Muscle of back (tissue), 3 donors: ENCODE measurements at regions not wholly inside any gene's neighbourhood (a gene's known extent, or its start where the extent isn't known, plus 50 kb on each side); places are given as distances from the start of the nearest gene placed in this dataset.

Experiments used
- DNase-seq, 3 donors: peaks; one replicate each; pipeline versions ENCODE4 v3.0.0 to v3.0.0-alpha.2; 2013

DNA sequence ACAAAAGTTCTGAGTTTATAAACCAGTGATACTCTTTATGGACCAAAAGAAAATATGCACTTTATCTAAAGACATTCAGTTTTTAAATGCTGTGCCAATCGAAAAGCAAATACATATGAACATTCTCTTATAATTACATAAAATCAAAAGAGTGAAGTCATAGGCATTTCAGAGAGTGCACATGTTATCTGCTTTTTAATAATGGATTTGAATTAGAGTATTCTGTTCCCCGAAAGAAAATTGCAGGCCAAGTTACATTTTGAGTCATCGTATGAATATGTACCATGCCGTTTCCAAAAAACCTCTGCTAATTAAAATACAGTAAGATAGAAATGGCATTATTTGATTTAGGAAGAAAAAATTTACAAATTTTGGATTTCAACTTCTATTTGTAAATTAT, 565.7 kb downstream of the ZEB2 start:
- DNase-seq, result peak in 1 of 3 donors; percentile 33

DNA sequence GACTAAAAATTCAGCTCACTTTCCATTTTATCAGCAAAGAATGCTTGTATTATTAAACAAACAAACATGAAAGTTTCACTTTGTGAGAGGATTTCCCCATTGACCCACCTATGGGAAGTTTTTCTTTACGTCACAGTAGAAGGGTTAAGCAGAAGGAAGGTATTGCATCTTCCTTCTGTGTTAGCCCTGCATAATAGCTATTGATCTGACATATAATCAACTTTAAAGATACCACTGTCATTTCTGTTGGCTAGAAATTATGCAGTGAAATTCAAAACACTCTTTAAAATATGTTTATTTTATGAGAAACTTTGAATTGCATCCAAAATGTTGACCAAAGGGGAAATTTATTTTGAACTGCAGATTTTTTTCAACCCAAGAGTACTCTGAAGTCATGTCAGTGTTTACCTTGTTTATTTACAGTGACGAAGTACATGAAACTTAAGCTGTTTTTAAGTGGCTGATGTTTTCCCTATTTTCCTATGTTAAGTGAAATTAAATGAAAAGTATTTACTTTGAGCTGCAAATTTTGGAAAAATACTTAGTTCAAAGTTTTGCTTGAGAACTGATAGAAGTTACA, 566.4 kb downstream of the ZEB2 start:
- DNase-seq, result peak in 1 of 3 donors; percentile 12

DNA sequence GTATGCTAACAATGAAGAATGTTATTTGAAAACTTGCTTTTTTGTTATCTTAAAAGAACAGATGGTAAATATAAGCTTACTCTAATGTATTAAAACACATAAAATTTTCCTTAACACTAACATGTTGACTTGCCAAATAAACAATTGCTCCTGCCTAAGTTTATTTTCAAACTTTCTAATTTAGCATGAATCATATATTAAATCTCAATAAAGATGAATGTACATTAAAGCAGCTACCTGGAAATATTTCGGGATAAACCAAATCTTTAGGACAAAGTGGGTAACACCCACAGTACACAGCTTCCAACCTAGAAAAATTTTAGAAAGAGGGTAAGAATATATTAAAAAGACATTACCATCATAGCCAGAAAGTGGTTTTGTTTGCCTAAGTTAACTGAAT, 567.4 kb downstream of the ZEB2 start:
- DNase-seq, result no peak

DNA sequence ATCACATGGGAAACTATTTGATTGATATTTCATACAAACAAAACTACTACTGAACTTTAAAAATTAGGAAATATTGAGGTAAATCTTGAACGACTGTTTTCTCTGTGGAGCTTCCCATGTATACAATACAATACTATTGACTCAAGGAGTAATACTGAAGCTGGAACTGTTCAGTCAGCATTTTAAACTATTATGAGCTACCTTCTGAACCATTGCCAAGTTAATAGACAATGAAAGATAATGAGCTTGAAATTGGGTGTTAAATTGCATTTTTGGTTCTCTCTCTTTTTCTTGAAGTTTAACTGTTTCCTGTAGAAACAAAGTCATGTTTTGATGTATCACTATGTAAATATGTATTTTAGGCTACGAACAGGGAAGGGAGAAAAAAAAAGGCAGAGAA, 569.2 kb downstream of the ZEB2 start:
- no peak for DNase-seq

DNA sequence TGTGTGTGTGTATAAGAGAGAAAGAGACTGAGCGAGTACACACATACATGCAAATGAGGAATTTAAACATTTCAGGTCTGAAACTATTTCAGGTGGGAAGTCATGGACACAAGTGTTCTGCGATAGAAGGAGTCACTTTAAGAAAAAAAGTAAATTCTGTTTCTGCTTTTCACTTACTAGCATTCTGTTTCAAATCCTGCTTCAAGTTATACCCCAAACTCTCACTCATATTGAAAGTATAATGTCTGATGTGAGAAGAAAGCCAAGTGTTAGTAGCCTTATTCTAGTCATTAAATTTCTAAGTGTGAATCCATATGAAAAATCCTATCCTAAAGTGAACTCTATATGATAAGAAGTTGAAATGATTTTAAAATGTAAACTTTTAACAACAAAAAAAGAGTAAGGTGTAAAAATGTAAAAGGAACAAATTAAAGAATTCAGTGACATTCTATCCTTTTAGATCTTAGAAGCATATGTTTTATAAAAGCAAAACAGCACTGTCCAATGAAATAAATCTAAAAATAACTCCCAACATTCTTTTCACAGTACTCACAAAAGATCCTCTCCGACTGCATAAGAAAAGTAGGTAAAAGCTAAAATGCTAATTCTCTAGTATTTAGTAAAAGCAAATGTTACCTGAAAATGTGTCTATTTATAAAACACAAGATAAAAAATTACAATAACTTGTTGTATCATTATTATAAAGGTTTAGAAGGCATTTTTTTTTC, 570.6 kb downstream of the ZEB2 start:
- DNase-seq, result no peak

DNA sequence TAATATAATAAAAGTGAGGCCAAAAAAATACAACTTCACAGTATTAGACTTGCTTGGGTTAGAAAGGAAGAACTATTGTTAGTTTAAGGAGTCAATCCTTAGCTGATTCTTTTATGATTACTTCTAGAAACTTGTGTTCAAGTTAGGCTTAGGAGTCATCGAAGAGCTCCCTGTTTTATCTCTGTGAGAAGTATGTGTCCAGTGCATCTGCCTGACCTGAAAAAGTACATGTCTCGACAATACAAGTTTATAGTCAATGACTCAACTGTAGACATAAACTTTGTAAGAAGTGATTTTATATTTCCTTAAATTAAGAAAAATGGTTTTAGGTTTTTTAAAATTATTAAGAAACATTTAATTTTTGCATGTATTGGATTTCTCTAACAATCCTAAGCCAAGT, 571.2 kb downstream of the ZEB2 start:
- DNase-seq, result no peak

DNA sequence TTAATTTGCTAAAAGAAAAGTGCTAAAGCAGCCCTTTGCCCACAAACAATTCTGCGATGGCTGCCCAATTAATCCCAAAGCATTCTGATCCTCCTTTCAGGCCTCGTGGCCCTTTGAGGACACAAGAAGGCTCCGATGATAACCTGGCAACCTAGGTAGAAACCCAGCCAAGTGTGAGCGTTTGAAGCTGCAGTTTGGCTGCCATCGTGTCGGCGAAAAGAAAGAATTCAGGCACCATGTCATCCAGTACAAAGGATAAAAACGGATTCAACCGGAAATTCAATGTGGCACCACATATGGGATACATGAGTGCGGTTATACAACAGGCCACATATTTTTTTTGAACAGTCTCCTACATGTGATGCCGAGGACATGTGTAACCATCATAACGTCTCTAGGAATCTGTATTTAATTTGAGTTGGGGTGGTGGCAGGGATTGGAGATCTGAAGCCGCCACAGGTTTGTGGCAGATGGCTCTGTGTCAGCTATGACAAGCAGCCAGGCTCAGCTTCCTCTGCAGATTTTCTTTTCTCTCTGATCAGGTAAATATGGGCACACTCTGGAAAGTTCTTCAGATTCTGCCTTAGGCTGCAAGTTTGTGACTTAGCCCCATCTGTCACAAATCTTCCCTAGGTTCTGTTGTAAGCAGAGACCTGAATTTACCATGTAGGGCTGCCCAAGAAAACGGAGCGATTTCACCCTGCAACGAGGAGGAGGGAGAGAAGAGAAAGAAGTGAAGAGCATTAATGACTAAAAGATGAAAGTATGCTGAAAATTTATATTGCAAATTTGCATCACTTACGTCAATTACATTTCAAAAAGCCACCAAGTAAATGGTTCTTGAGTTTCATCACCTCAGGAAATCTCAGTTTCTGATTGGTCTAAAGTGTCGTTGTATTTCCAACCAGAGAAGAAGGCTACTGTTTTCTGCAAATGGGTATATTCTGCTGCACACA, 573.2 kb downstream of the ZEB2 start:
- peak in 1 of 3 donors; percentile 58 for DNase-seq

DNA sequence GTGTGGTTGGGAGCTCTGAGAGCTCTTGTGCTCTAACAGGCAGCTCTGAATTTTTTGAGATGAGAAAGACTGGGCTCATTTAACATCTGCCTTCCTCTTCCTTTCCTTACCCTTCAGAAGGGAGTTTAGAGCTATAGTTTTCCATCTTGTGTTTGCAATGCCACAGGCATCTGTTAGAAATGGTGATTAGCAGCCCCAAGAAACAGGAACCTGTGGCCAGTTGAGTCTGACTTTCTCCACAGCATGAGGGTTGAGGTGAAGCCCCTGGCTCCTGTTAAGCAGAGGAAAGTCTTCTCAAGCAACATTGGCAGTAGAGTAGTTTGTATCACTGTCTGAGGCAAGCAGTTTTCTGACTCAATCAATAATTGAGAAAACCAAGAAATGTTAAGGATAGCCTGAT, 577.4 kb downstream of the ZEB2 start:
- DNase-seq, result no peak

DNA sequence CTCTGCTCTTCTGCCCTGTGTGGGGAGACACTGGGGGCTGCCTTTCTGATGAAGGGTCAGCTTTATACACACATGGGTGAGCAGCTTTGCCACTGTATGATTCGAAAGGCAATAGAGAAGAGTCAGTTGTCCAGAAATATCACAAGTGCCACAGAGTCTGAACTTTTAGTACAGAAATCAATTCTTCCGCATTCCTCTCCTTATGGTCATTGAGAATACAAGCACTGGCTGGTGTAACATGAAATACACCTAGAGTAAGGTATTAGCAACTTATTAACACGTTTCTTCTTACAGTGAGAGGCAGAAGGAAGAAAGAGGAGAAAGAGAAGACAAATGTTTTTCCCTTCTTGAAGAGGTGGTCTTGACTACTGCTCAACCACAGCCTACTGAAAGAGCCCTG, 579.2 kb downstream of the ZEB2 start:
- no peak for DNase-seq

DNA sequence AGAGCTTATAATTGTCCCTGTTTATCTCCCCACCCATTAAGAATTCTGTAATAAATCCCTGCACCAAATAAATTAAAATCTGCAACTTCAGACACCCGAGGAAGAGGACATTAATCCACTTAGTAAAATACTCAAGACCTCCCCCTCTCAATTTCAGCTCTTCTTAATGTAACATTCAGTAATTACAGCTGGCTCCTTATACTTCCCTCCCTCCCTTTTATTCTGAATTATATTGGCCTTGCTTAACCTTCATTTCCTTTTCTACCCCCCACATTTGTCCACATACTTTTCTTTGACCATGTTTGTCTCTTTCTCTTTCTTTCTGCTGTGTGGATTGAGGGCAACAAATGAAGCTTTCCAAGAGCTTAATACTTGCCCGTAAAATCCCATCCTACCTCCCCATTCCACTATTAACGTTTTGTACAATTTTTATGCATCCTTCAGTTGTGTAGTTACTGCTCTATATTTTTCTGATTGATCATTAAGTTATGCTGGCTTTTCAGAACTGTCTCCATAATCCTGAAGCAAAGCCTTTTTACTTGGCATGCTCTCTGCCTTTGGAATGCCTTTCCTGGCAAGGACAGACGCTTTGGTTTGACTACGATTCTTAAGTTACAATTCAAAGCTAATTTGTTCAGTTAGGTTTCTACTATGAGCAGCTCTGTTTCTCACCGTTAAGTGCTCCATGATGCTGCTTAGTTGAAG, 580.1 kb downstream of the ZEB2 start:
- DNase-seq, result peak; percentile 52 to 76 (median 53)

DNA sequence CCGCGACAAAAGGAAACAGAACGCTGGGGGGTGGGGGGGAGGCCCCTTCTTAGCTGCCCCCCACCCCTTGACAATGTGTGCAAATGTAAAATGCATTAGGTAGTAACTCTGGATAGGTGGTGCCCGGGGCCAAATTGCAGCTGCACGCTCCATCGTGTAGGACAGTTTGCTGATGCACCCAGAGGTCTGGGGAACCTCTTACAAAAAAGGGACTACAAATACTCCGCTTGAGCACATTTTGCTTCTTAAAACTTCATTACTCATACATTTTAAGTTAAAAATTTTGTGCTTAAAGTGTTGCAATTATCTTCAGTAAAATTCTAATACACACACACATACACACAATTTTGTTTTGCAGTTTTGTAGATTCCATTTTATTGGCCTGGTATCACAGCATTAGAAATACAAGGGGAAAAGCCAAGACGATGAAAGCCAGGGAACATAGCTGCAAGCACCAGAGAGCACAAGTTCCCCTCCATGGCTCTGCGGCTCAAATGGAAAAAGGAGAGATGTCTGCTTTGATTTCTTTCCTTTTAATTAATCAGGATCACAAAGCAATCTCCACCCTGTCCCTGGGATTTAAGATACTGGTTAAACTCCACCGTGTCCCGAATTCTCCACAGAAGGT, 582.1 kb downstream of the ZEB2 start:
- peak in 1 of 3 donors; percentile 76 for DNase-seq

DNA sequence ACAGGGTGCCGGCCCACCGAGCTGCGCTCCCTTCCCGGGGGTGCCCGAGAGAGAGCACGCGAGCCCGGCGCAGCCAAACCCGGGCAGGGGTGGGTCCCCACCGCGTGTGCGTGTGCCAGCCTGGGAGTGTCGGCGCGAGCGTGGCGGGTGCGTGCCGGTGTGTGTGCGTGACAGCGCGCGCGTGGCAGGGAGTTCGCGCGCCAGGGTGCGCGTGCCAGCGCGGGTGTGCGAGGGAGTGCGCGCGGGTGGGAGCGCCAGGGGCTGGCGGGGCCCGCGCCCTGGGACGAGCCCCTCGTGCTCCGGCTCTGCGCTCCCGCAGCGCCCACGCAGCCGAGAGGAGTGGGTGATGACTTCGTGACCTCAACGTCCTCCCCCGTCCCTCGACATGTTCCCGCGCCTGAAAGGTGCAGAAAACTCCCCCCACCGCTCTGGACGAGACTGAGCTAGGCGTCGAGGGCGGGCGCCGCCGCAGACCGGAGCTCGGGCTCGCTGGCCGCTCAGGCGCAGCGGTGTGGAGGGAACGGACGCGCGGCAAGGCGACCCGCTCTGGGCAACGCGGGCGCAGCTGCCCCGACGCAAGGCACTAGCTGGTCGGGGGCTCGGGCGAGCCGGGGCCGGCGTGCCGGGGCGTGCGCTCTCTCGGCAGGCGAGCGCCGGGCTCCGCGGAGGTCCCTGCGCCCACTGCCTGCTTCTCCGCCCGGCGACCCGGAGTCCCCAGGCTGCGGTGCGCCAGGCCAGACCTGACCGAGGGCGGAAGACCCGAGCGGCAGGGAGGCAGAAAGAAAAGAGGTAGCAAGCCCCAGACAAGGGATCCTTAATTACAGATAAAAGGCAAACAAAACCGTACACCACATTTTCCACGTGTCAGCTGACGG, 582.8 kb downstream of the ZEB2 start:
- DNase-seq, result peak; percentile 34 to 88 (median 64)

DNA sequence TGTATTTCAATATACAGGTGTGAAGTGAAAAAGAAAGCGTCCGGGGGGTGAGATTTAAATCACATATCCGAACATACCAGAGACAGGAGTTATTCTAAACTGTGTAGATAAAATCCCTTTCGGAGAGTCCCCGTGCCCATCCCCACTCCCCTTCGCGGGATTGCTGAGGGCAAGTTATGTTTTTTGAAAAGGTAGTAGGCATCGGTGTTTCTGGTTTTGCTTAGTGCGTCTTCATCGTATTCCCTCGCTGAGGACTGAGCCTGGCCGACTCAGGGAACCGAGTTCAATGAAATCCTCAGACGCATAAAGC, 583.4 kb downstream of the ZEB2 start:
- DNase-seq, result no peak

DNA sequence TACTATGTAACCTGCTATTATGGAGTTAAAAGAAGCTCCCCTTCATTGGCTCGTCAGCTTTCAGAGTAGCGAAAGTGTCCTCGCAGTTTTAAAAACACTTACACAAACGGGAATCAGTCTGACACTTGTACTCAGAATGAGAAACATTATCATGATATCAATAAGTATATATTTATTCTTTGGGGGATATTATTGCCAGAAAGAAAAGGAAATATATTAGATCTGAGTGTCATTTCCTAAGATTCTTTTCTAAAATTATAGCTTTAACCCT, 584.5 kb downstream of the ZEB2 start:
- DNase-seq, result peak in 1 of 3 donors; percentile 51

DNA sequence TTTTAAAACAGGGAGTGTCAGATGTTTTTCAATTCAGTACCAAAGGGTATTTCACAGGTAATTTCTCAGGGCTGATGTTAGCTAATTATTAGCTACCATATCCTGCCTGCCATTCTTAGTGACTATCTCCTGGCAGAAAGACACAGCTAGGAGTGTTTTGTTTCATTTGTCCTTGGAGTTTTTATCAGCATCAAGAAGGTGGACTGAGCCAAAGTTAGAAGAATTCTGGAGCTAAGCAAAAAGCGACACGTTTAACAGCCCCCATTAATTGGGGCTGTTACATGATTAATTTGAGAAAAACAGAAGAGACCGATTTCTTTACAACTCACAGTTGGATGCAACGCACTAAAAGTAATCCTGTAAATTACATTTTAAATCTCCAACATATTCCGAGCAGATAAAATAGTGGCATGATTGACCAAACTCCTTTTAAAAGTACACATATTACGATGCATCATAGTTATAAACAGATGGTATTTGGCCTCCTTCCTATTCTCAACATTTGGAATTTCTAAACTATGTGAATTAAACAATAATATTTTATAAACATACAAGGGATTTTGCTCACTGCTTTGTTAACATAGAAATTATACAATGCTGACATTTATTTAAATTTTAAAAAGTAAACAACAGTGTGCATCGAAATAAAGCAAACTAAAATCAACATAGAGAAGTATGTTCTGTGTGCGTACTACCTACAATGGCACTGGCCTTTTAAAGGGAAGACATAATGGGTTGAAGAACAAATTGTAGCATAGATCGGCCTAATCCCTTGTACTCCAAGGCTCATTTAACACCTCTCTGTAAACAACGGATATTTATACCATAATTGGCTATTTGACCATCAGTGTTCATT, 585.1 kb downstream of the ZEB2 start:
- DNase-seq, result no peak

DNA sequence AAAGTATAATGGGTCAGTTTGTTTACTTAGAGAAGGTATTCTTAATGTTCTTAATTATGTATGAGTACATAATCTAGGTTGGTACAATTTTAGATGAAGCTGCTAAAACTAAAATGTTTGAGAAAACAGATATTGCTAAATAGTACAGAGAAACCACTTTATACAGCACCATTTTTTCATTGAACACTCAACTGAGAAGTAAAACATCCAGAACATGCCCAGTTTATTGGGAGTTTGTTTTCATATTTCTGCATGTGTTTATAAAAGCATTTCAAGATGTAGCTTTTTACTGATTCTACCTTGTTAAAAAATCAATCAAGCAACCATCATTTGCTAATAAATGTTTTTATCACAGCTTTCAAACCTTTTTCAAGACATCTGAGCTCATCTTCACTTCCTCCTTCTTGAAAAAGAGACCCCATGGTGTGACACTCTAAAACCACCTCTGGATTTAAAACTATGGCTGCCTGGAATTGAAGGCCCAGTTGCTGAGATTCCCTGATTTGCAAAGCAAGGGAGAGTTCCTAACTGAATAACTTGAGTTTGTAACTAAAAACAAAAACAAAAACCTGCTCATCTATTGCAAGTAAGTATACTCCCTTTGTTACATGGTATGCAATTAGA, 585.9 kb downstream of the ZEB2 start:
- DNase-seq, result no peak

DNA sequence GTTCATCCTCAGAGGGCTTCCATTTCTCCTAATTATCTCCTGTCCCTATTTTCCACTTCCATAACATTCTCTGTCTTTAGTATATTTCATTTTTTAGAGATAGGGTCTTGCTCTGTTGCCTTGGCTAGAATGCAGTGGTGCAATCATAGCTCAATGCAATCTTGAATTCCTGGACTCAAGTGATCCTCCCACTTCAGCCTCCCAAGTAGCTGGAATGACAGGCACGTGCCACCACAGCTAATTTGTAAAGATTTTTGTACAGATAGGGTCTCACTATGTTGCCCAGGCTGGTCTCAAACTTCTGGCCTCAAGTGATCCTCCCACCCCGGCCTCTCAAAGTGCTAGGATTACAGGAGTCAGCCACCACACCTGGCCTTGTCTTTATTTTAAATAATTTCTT, 589.0 kb downstream of the ZEB2 start:
- DNase-seq, result no peak

DNA sequence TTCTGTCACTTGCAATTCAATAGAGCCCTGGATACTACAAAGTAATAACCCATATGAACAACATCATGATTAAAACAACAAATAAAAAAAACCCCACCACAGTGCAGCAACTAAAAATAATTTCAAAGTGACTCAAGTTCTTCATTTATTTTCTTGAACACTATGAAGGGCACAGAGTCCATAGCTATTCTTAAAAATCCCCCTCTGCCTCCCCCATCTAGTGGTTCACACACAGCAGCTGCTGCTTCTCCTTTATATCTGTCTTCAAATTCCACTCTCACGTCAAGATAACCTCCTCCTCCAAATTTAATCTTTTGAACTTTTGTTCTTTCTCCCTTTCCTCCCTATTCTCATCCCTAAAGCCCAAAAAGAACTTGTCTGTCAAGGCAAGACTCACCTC, 591.3 kb downstream of the ZEB2 start:
- DNase-seq, result no peak

DNA sequence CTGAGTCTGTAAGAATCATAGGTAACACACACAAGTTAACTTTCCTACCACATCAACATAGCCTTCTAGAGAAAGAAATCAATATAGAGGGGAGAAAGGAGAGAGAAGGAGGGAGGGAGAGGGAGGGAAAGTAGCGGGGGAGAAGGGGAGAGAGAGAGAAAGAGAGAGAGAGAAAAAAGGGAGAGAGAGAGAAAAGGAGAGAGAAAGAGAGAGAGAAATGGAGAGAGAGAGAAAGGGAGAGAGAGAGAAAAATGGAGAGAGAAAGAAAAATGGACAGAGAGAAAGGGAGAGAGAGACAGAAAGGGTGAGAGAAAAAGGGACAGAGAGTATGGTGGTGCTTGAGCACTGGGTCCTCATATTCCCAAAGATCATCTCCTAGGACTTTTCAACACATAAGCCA, 591.7 kb downstream of the ZEB2 start:
- no peak for DNase-seq

DNA sequence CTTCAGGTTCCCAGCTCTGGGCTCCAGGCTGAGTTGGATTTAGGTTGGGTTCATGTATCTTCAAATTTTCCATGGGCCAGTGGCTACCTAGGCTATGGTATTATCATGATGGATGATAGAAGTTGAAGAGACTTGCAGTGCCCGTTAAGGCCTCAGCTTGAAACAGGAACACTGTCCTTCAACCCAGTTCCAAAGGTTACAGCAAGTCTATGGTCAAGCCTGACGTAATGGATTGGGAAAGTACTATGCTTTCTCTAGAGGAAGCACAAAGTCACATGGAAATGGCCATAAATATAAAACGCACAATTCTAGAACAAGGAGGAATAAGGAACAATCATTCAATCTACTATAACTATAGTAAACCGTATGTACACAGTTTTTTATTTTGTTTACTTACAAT, 593.2 kb downstream of the ZEB2 start:
- no peak for DNase-seq
